Suprapubic skin (tissue), 4 donors: ENCODE measurements at regions not wholly inside any gene's neighbourhood (a gene's known extent, or its start where the extent isn't known, plus 50 kb on each side); places are given as distances from the start of the nearest gene placed in this dataset.

ENCODE experiments used
- DNase-seq, 2 donors: peaks; one replicate each; pipeline ENCODE4 v3.0.0-alpha.2; 2019; ENCODE audit warnings: low spot score in 2 of 2
- H3K27ac ChIP-seq: fragments of 200-600 bp; sonication (generic); one replicate; pipeline ENCODE4 v1.5.1; 2019
- H3K27me3 ChIP-seq: fragments of 200-600 bp; sonication (generic); one replicate; pipeline ENCODE4 v1.5.1; 2019
- H3K36me3 ChIP-seq: fragments of 200-600 bp; sonication (generic); one replicate; pipeline ENCODE4 v1.5.1; 2019
- H3K4me1 ChIP-seq: fragments of 200-600 bp; sonication (generic); one replicate; pipeline ENCODE4 v1.5.1; 2019
- H3K4me3 ChIP-seq: fragments of 200-600 bp; sonication (generic); one replicate; pipeline ENCODE4 v1.5.1; 2019; ENCODE audit warnings: mild to moderate bottlenecking
- H3K9me3 ChIP-seq: fragments of 200-600 bp; sonication (generic); one replicate; pipeline ENCODE4 v1.5.1; 2019
- EP300 ChIP-seq: sonication (generic); formaldehyde crosslinking; IDR thresholded peaks from one replicate; pipeline ENCODE4 v1.6.1; 2017; ENCODE audit warnings: antibody characterized with exemption
- POLR2A ChIP-seq, 2 donors: fragments of 450-650 bp; IDR thresholded peaks; one replicate each; pipeline ENCODE4 v1.6.1; 2017; ENCODE audit warnings: antibody characterized with exemption in 2 of 2, mild to moderate bottlenecking in 2 of 2, moderate library complexity in 2 of 2
- POLR2AphosphoS5 ChIP-seq, 3 donors: sonication (generic); formaldehyde crosslinking; IDR thresholded peaks; one replicate each; pipeline ENCODE4 v1.6.1; 2017; ENCODE audit warnings: antibody characterized with exemption in 3 of 3
- WGBS: methylation state at CpG from one replicate; pipeline ENCODE4 v1.1.5; 2018; 5-methylcytosine and 5-hydroxymethylcytosine counted together
- TF ChIP-seq, protein P1 (sequence below), 2 donors: fragments of 200-600 bp in 1 of 2; fragments of 450-650 bp in 1 of 2; sonication (generic) in 1 of 2; IDR thresholded peaks; one replicate each; pipeline ENCODE4 v1.5.1; 2016 to 2019; ENCODE audit warnings: antibody characterized with exemption in 2 of 2, mild to moderate bottlenecking in 1 of 2, moderate library complexity in 1 of 2

DNA sequence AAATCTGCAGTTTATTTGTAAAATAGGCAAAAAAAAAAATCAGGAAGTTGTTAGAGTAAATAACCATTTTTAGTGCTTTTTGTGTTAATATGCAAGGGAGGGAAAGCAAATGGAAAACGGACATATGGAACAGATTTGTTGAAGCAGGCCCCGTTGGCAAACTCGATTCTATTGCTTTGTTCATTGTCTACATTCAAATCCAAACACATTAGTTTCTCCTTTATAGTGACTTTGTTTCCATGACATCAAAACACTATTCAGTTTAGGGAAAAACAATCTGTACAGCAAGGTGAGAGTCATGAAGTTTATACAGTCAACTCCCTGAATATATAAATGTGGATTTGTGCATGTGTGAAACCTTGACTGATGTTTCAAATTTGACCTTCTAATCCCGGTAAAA is 142.2 kb downstream of the FAM47A start:
- TF ChIP-seq, protein P1, sequence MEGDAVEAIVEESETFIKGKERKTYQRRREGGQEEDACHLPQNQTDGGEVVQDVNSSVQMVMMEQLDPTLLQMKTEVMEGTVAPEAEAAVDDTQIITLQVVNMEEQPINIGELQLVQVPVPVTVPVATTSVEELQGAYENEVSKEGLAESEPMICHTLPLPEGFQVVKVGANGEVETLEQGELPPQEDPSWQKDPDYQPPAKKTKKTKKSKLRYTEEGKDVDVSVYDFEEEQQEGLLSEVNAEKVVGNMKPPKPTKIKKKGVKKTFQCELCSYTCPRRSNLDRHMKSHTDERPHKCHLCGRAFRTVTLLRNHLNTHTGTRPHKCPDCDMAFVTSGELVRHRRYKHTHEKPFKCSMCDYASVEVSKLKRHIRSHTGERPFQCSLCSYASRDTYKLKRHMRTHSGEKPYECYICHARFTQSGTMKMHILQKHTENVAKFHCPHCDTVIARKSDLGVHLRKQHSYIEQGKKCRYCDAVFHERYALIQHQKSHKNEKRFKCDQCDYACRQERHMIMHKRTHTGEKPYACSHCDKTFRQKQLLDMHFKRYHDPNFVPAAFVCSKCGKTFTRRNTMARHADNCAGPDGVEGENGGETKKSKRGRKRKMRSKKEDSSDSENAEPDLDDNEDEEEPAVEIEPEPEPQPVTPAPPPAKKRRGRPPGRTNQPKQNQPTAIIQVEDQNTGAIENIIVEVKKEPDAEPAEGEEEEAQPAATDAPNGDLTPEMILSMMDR (IDR thresholded peaks at IDR 0.05), result no peak
- TF ChIP-seq POLR2A (IDR thresholded peaks at IDR 0.05), result no peak
- no peak for TF ChIP-seq EP300
- TF ChIP-seq POLR2AphosphoS5 (IDR thresholded peaks at IDR 0.05), result no peak
- DNase-seq, result no peak
- H3K9me3 ChIP-seq, result no peaks in the 10 kb centered on the region
- no peak overlapping the region for H3K27ac ChIP-seq
- 35% methylated on average over 4 of the region's 4 CpGs for WGBS
- no peak overlapping the region for H3K4me3 ChIP-seq
- H3K36me3 ChIP-seq, result no peaks in the 10 kb centered on the region
- H3K4me1 ChIP-seq, result no peaks in the 10 kb centered on the region
- H3K27me3 ChIP-seq, result no peaks in the 10 kb centered on the region

DNA sequence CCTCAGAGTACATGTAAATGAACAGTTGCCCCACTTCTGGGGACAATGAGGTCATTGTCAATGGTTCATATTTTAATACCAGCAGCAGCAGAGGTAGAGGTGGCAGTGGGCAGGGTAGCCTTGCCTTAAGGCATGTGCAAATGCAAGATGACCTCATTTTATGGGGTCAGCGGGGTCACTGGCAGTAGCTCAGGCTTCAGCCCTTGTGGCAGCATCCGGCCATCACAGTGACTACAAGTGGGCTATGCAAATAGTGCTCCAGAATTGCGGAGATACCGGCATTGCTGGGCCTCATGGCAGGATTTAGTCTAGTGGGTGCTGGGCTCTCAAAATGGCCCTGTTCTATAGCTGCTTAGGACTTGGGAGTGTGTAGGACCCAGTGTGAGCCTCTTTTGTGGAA is 144.7 kb downstream of the FAM47A start:
- Histone ChIP-seq H3K4me3 (no peak overlapping the region), H3K9me3 (no peaks in the 10 kb centered on the region), H3K27me3 (no peaks in the 10 kb centered on the region), H3K27ac (no peak overlapping the region), H3K36me3 (no peaks in the 10 kb centered on the region), H3K4me1 (no peaks in the 10 kb centered on the region)
- 80% methylated on average over 4 of the region's 4 CpGs for WGBS
- no peak for DNase-seq
- no peak for TF ChIP-seq POLR2AphosphoS5 (IDR thresholded peaks at IDR 0.05)
- no peak for TF ChIP-seq POLR2A (IDR thresholded peaks at IDR 0.05)
- no peak for TF ChIP-seq EP300
- TF ChIP-seq, protein P1 (IDR thresholded peaks at IDR 0.05), result no peak

DNA sequence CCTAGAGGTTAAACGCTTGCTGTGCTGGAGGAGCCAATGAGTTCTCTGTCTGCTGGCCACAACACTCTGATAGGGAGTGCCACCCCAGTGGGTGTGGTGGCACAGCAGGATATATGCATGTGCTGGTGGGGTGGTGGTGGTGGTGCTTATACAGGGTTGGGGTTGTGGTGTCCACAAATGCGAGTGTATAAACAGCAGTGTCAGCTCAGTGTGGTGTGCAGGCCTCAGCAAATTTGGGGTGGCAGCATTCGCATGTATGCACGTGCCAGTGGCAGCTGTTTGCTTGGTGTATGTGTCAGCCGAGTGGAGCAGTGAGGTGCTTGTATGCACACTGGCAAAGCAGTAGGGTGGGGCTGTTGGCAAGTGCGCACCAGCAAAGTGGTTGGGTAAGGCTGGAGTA is 157.4 kb downstream of the FAM47A start:
- DNase-seq, result no peak
- 84% methylated on average over 6 of the region's 6 CpGs for WGBS
- Histone ChIP-seq H3K27ac (no peak overlapping the region), H3K27me3 (no peaks in the 10 kb centered on the region), H3K36me3 (no peaks in the 10 kb centered on the region), H3K4me3 (no peak overlapping the region), H3K4me1 (no peaks in the 10 kb centered on the region), H3K9me3 (no peaks in the 10 kb centered on the region)
- TF ChIP-seq POLR2A (IDR thresholded peaks at IDR 0.05), result no peak
- TF ChIP-seq, protein P1 (IDR thresholded peaks at IDR 0.05), result no peak
- TF ChIP-seq POLR2AphosphoS5 (IDR thresholded peaks at IDR 0.05), result no peak
- no peak for TF ChIP-seq EP300

DNA sequence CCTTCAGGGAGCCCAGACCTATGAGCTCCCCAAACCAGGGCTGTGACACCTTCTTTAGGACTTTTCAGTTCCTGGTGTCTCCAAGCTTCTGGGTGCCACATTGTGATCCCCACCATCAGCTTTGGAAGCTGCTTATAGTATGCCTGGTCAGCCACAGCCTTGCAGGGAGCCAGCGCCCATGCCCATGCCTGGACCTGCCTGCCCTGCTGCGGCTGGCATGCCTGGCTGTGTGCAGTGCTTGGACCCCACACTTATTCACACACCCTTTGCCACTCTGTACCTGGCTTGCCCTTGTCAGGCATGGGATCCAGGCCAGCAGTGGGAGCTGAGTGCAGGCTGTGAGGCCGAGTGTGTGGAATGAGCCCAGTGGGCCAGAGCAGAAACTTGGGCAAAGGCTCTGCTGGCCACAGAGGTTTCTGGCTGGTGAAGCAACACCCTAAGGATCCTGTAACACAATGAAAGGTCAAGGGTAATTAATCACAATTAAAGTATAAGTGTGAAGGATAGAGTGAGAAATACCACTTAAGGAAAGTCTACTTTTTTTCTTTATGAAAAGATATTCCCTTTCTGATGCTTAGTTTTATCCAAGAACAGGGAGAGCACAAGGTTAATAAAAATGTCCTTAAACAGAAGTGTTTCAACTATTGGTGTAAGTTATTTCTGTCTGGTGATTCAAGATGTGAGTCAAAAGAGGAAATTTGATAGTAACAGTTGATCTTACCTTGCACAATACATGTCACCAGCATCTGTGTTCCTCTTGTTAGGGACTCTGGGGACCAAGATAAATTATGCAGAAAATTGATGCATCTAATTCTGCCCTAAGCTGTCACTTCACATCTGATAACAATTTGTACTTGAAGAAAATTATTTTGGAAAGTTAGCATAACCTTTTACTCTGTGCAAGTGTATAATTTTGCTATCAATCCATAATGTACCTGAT is 161.8 kb downstream of the FAM47A start:
- no peak for DNase-seq
- H3K4me3 ChIP-seq, result no peak overlapping the region
- no peak overlapping the region for H3K27ac ChIP-seq
- no peaks in the 10 kb centered on the region for H3K4me1 ChIP-seq
- 43% methylated on average over 1 of the region's 3 CpGs for WGBS
- no peaks in the 10 kb centered on the region for H3K36me3 ChIP-seq
- no peaks in the 10 kb centered on the region for H3K27me3 ChIP-seq
- TF ChIP-seq POLR2AphosphoS5 (IDR thresholded peaks at IDR 0.05), result no peak
- TF ChIP-seq POLR2A (IDR thresholded peaks at IDR 0.05), result no peak
- TF ChIP-seq EP300, result no peak
- TF ChIP-seq, protein P1 (IDR thresholded peaks at IDR 0.05), result no peak
- H3K9me3 ChIP-seq, result no peaks in the 10 kb centered on the region

DNA sequence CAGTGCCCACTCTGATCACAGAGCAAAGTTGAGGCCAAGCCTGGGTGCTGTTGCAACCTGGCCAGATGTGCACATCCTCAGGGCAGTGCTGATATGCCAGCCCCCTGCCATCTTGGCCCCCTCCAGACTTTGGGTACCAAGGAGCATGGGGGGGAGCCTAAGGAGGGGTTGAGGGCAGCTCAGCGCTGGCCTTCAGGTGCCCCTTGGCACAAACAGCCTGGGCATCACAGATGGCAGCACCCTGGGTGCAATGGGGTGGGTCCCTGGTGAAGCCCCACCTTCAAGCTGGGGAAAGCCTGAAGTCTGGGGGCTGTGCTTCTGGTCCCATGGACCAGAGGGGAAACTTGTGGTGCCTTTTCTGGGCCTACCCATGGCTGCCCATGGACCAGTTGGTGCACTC is 163.0 kb downstream of the FAM47A start:
- no CpG with 5 or more reads among the region's 1 CpG for WGBS
- no peaks in the 10 kb centered on the region for H3K9me3 ChIP-seq
- H3K4me3 ChIP-seq, result no peak overlapping the region
- no peak overlapping the region for H3K27ac ChIP-seq
- TF ChIP-seq EP300 (no peak), POLR2A (IDR thresholded peaks at IDR 0.05) (no peak), POLR2AphosphoS5 (IDR thresholded peaks at IDR 0.05) (no peak)
- TF ChIP-seq, protein P1 (IDR thresholded peaks at IDR 0.05), result no peak
- H3K36me3 ChIP-seq, result no peaks in the 10 kb centered on the region
- no peaks in the 10 kb centered on the region for H3K27me3 ChIP-seq
- no peaks in the 10 kb centered on the region for H3K4me1 ChIP-seq
- DNase-seq, result peak in 1 of 2 donors; percentile 46
